HCT116 (cell line): ENCODE measurements at regions not wholly inside any gene's neighbourhood (a gene's known extent, or its start where the extent isn't known, plus 50 kb on each side); places are given as distances from the start of the nearest gene placed in this dataset.

Experiments used
- ATAC-seq: fragments of 200-7000 bp; cut with Tn5 transposase; 2 replicates; pipeline ENCODE4 v1.9.1; 2020; ENCODE audit warnings: mild to moderate bottlenecking, moderate library complexity
- BruUV-seq: library from RNA; stranded (reverse); fragments of 400-500 nt; replicated peaks from 2 replicates; lab custom pipeline; 2021; lab: Mats Ljungman, UMichigan
- CTCF ChIA-PET: fragments of 300-600 bp; sonication (Branson Sonifier 250); formaldehyde crosslinking; loops from one replicate; lab custom pipeline; 2021; ENCODE audit warnings: antibody characterized with exemption; lab: Charles Lee
- POLR2A ChIA-PET: fragments of 300-600, 350-600 bp; sonication (Branson Sonifier 250); formaldehyde crosslinking; loops from one replicate; lab custom pipeline; 2021; ENCODE audit warnings: antibody characterized with exemption; lab: Charles Lee
- RAD21 ChIA-PET, 2 experiments: fragments of 300-600 bp; sonication (Branson Sonifier 250); formaldehyde crosslinking; loops; one replicate each; lab custom pipeline; 2023; ENCODE audit warnings: low total read pairs in 2 of 2; ENCODE audit not compliant: uncharacterized antibody in 2 of 2, unreplicated experiment in 2 of 2, low non-redundant PET in 1 of 2; lab: Charles Lee
- DNase-seq: peaks from one replicate; pipeline ENCODE4 v3.0.0-alpha.2; 2010; ENCODE audit warnings: low read depth, low spot score
- H2AFZ ChIP-seq: fragments of 200-600 bp; shearing (Covaris generic), sonication (generic); 2 replicates; pipeline ENCODE4 v1.6.1; 2017; ENCODE audit warnings: low read depth, mixed run types, mixed read lengths, antibody characterized with exemption, low read length; ENCODE audit not compliant: poor library complexity, severe bottlenecking
- H3K27ac ChIP-seq: 2 replicates; pipeline ENCODE4 v1.5.1; 2012; ENCODE audit warnings: low read depth, low read length
- H3K27me3 ChIP-seq: fragments of 200-600 bp; sonication (generic); 2 replicates; pipeline ENCODE4 v1.6.1; 2016; ENCODE audit warnings: mixed run types, low read length, mixed read lengths; ENCODE audit not compliant: insufficient read depth
- H3K36me3 ChIP-seq, 2 experiments: fragments of 200-500 bp in 1 of 2; fragments of 200-600 bp in 1 of 2; sonication (Bioruptor generic) in 1 of 2; sonication (generic) in 1 of 2; 2 replicates each; pipeline versions ENCODE4 v1.5.1 to v1.6.1; 2014 to 2016; ENCODE audit warnings: low read length in 2 of 2, inconsistent platforms in 1 of 2, mixed read lengths in 1 of 2, mixed run types in 1 of 2; ENCODE audit not compliant: insufficient read depth in 2 of 2, control insufficient read depth in 1 of 2
- H3K4me1 ChIP-seq, 2 experiments: fragments of 200-600 bp in 1 of 2; sonication (generic) in 1 of 2; 2 replicates each; pipeline versions ENCODE4 v1.5.1 to v1.6.1; 2012 to 2017; ENCODE audit warnings: low read length in 2 of 2, inconsistent platforms in 1 of 2, mild to moderate bottlenecking in 1 of 2, mixed read lengths in 1 of 2, mixed run types in 1 of 2, moderate library complexity in 1 of 2; ENCODE audit not compliant: insufficient read depth in 2 of 2, control insufficient read depth in 1 of 2
- H3K4me2 ChIP-seq: fragments of 200-600 bp; sonication (generic); 2 replicates; pipeline ENCODE4 v1.6.1; 2017; ENCODE audit warnings: mixed run types, low read length, mixed read lengths
- H3K4me3 ChIP-seq, 2 experiments: fragments of 200-600 bp in 1 of 2; sonication (generic) in 1 of 2; replicated peaks in 1 of 2; 2 replicates each; pipeline ENCODE4 v1.5.1; 2011 to 2016; ENCODE audit warnings: low read length in 2 of 2, control low read depth in 1 of 2, low read depth in 1 of 2, mild to moderate bottlenecking in 1 of 2, mixed read lengths in 1 of 2, mixed run types in 1 of 2
- H3K79me2 ChIP-seq: fragments of 200-600 bp; sonication (generic); 2 replicates; pipeline ENCODE4 v1.6.1; 2017; ENCODE audit warnings: mild to moderate bottlenecking, mixed run types, low read length, moderate library complexity, mixed read lengths; ENCODE audit not compliant: insufficient read depth
- H3K9ac ChIP-seq: fragments of 200-600 bp; sonication (generic); 2 replicates; pipeline ENCODE4 v1.6.1; 2016; ENCODE audit warnings: low read length, mixed read lengths
- H3K9me2 ChIP-seq: fragments of 200-600 bp; sonication (generic), shearing (Covaris generic); 2 replicates; pipeline ENCODE4 v1.6.1; 2017; ENCODE audit warnings: mixed run types, mild to moderate bottlenecking, moderate library complexity; ENCODE audit not compliant: insufficient read depth
- H3K9me3 ChIP-seq, 2 experiments: fragments of 200-500 bp in 1 of 2; fragments of 200-600 bp in 1 of 2; sonication (Bioruptor generic) in 1 of 2; sonication (generic) in 1 of 2; 2 replicates each; pipeline ENCODE4 v1.6.1; 2014 to 2017; ENCODE audit warnings: low read length in 2 of 2, mixed read lengths in 2 of 2, inconsistent platforms in 1 of 2, low read depth in 1 of 2, mild to moderate bottlenecking in 1 of 2, mixed run types in 1 of 2, moderate library complexity in 1 of 2; ENCODE audit not compliant: control insufficient read depth in 1 of 2, insufficient read depth in 1 of 2
- H4K20me1 ChIP-seq: fragments of 200-600 bp; sonication (generic), shearing (Covaris generic); 2 replicates; pipeline ENCODE4 v1.6.1; 2017; ENCODE audit warnings: mixed run types, mild to moderate bottlenecking, moderate library complexity; ENCODE audit not compliant: insufficient read depth
- ELF1 ChIP-seq: IDR thresholded peaks from 2 replicates; pipeline ENCODE4 v1.6.1; 2012; ENCODE audit warnings: low read depth, borderline replicate concordance
- EZH2 ChIP-seq: fragments of 200-600 bp; sonication (generic); IDR thresholded peaks from 2 replicates; pipeline ENCODE4 v1.6.1; 2017; ENCODE audit warnings: antibody characterized with exemption, mixed run types
- FOSL1 ChIP-seq: IDR thresholded peaks from 2 replicates; pipeline ENCODE4 v1.6.1; 2012; ENCODE audit warnings: low read depth
- JUND ChIP-seq: IDR thresholded peaks from 2 replicates; pipeline ENCODE4 v1.6.1; 2012
- REST ChIP-seq: IDR thresholded peaks from 2 replicates; pipeline ENCODE4 v1.6.1; 2012; ENCODE audit warnings: low read depth
- SIN3A ChIP-seq: IDR thresholded peaks from 2 replicates; pipeline ENCODE4 v1.6.1; 2012; ENCODE audit warnings: low read depth
- SP1 ChIP-seq: IDR thresholded peaks from 2 replicates; pipeline ENCODE4 v1.6.1; 2012; ENCODE audit warnings: low read depth
- TCF7L2 ChIP-seq: IDR thresholded peaks from 2 replicates; pipeline ENCODE4 v1.7.0; 2011; ENCODE audit warnings: borderline replicate concordance, inconsistent platforms; ENCODE audit not compliant: insufficient read depth, insufficient read length; ENCODE audit errors: extremely low read depth
- ZFX ChIP-seq: fragments of 450-650 bp; IDR thresholded peaks from 2 replicates; pipeline ENCODE4 v1.6.1; 2017
- intact Hi-C: fragments of 100-400 bp; cut with micrococcal nuclease; formaldehyde crosslinking; loops from 2 replicates; pipeline ENCODE4 v1.10.0; 2022

DNA sequence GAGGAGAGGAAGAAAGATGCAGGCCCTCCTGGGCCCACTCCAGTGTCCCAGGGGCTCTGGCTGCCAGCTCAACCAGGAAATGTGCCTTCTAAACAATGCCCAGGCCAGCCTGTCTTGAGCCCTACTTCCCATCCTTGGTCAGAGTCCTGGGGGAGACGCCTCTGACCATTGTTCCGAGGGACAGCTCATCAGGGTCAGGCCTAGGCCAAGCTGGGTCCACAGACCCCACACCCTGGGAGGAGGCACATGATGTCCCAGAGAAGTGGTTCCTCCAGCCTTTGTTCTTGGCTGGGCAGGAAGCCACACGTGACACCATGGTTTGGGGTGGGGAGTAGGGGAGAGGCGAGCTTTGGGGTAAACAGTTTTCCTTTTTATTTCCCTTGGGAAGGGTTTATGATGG is 102.5 kb downstream of the EFNB1 start:
- BruUV-seq, result no TSS peak
- H3K27ac ChIP-seq, result no peak overlapping the region
- ChIA-PET RAD21 (no interaction called here), CTCF (no interaction called here), POLR2A (no interaction called here)
- ATAC-seq, result no peak
- no peak overlapping the region for H3K4me2 ChIP-seq
- no peaks in the 10 kb centered on the region for H3K27me3 ChIP-seq
- H3K9ac ChIP-seq, result no peak overlapping the region
- intact Hi-C loops, result no loop called here
- H3K36me3 ChIP-seq, result no peaks in the 10 kb centered on the region
- H2AFZ ChIP-seq, result no peak overlapping the region
- no peaks in the 10 kb centered on the region for H3K9me2 ChIP-seq
- no peaks in the 10 kb centered on the region for H3K79me2 ChIP-seq
- no peaks in the 10 kb centered on the region for H4K20me1 ChIP-seq
- peaks cover 0 to 33% of the 10 kb centered on the region in 2 experiments; a peak in 3 of 4 replicates for H3K4me1 ChIP-seq
- no peaks in the 10 kb centered on the region for H3K9me3 ChIP-seq
- no peak overlapping the region for H3K4me3 ChIP-seq
- DNase-seq, result no peak
- TF ChIP-seq FOSL1 (no peak), JUND (no peak), TCF7L2 (no peak), SIN3A (no peak), EZH2 (no peak), REST (no peak), ELF1 (no peak), ZFX (no peak), SP1 (no peak)
